H9 (cell line): ENCODE measurements at regions not wholly inside any gene's neighbourhood (a gene's known extent, or its start where the extent isn't known, plus 50 kb on each side); places are given as distances from the start of the nearest gene placed in this dataset.

Source experiments
- DNase-seq: peaks from one replicate; pipeline ENCODE4 v3.0.0-alpha.2; 2017
- H2AFZ ChIP-seq: one replicate; pipeline ENCODE4 v1.6.1; 2013; ENCODE audit warnings: mild to moderate bottlenecking, low read length, control low read depth, moderate library complexity
- H2AK5ac ChIP-seq: 2 replicates; pipeline ENCODE4 v1.6.1; 2013; ENCODE audit warnings: low read length, control low read depth, mixed read lengths; ENCODE audit not compliant: insufficient read length
- H2BK120ac ChIP-seq: one replicate; pipeline ENCODE4 v1.6.1; 2013; ENCODE audit warnings: low read depth, mild to moderate bottlenecking, low read length, control low read depth, inconsistent platforms; ENCODE audit not compliant: poor library complexity, severe bottlenecking
- H2BK12ac ChIP-seq: 2 replicates; pipeline ENCODE4 v1.6.1; 2013; ENCODE audit warnings: low read length, control low read depth, mixed read lengths, low read depth; ENCODE audit not compliant: insufficient read length
- H2BK15ac ChIP-seq: 2 replicates; pipeline ENCODE4 v1.6.1; 2013; ENCODE audit warnings: low read depth, low read length, control low read depth
- H2BK20ac ChIP-seq: one replicate; pipeline ENCODE4 v1.6.1; 2013; ENCODE audit warnings: low read depth, mild to moderate bottlenecking, low read length, control low read depth, inconsistent platforms; ENCODE audit not compliant: poor library complexity, severe bottlenecking
- H2BK5ac ChIP-seq: 2 replicates; pipeline ENCODE4 v1.6.1; 2013; ENCODE audit warnings: low read length, control low read depth, mixed read lengths; ENCODE audit not compliant: insufficient read length
- H3K14ac ChIP-seq: 2 replicates; pipeline ENCODE4 v1.6.1; 2013; ENCODE audit warnings: low read length, control low read depth; ENCODE audit not compliant: insufficient read depth
- H3K18ac ChIP-seq: 2 replicates; pipeline ENCODE4 v1.6.1; 2013; ENCODE audit warnings: low read depth, mild to moderate bottlenecking, mixed read lengths, low read length, control low read depth; ENCODE audit not compliant: insufficient read length
- H3K23ac ChIP-seq: 2 replicates; pipeline ENCODE4 v1.6.1; 2013; ENCODE audit warnings: low read length, control low read depth, mixed read lengths, low read depth; ENCODE audit not compliant: insufficient read length
- H3K23me2 ChIP-seq: 2 replicates; pipeline ENCODE4 v1.6.1; 2013; ENCODE audit warnings: low read depth, mild to moderate bottlenecking, mixed read lengths, low read length, control low read depth; ENCODE audit not compliant: insufficient read length, poor library complexity, severe bottlenecking
- H3K27ac ChIP-seq: 2 replicates; pipeline ENCODE4 v1.5.1; 2013; ENCODE audit warnings: low read length, control low read depth, mixed read lengths, low read depth; ENCODE audit not compliant: insufficient read length
- H3K27me3 ChIP-seq: 2 replicates; pipeline ENCODE4 v1.6.1; 2013; ENCODE audit warnings: low read length, control low read depth, inconsistent platforms; ENCODE audit not compliant: insufficient read depth
- H3K4ac ChIP-seq: 2 replicates; pipeline ENCODE4 v1.6.1; 2013; ENCODE audit warnings: low read depth, mild to moderate bottlenecking, control low read depth, inconsistent platforms, low read length, moderate library complexity
- H3K4me1 ChIP-seq: 2 replicates; pipeline ENCODE4 v1.6.1; 2013; ENCODE audit warnings: low read length, control low read depth, inconsistent platforms; ENCODE audit not compliant: insufficient read depth
- H3K4me2 ChIP-seq: 2 replicates; pipeline ENCODE4 v1.6.1; 2013; ENCODE audit warnings: low read length, control low read depth, mixed read lengths; ENCODE audit not compliant: insufficient read length, insufficient read depth
- H3K56ac ChIP-seq: 2 replicates; pipeline ENCODE4 v1.6.1; 2013; ENCODE audit warnings: low read depth, mild to moderate bottlenecking, mixed read lengths, low read length, control low read depth; ENCODE audit not compliant: insufficient read length
- H3K79me1 ChIP-seq: 2 replicates; pipeline ENCODE4 v1.6.1; 2013; ENCODE audit warnings: low read depth, mild to moderate bottlenecking, moderate library complexity, low read length, control low read depth, inconsistent platforms; ENCODE audit not compliant: insufficient read depth, poor library complexity, severe bottlenecking
- H3K79me2 ChIP-seq: 2 replicates; pipeline ENCODE4 v1.6.1; 2013; ENCODE audit warnings: low read length, control low read depth, inconsistent platforms; ENCODE audit not compliant: insufficient read depth
- H3K9ac ChIP-seq: 2 replicates; pipeline ENCODE4 v1.6.1; 2013; ENCODE audit warnings: low read length, control low read depth, mixed read lengths; ENCODE audit not compliant: insufficient read length; ENCODE audit errors: extremely low read depth
- H3K9me3 ChIP-seq: one replicate; pipeline ENCODE4 v1.6.1; 2013; ENCODE audit warnings: low read depth, low read length, inconsistent platforms; ENCODE audit not compliant: control insufficient read depth
- H3T11ph ChIP-seq: one replicate; pipeline ENCODE4 v1.6.1; 2013; ENCODE audit warnings: mild to moderate bottlenecking, low read length, control low read depth, inconsistent platforms
- H4K20me1 ChIP-seq: one replicate; pipeline ENCODE4 v1.6.1; 2013; ENCODE audit not compliant: control insufficient read depth, insufficient read length, insufficient read depth
- H4K5ac ChIP-seq: 2 replicates; pipeline ENCODE4 v1.6.1; 2013; ENCODE audit warnings: low read depth, mild to moderate bottlenecking, mixed read lengths, low read length, control low read depth; ENCODE audit not compliant: insufficient read length
- H4K8ac ChIP-seq: replicated peaks from 2 replicates; pipeline ENCODE4 v1.6.1; 2013; ENCODE audit warnings: low read length, control low read depth, mixed read lengths, low read depth; ENCODE audit not compliant: insufficient read length
- H4K91ac ChIP-seq: 2 replicates; pipeline ENCODE4 v1.6.1; 2013; ENCODE audit warnings: low read depth, mild to moderate bottlenecking, moderate library complexity, mixed read lengths, low read length, control low read depth; ENCODE audit not compliant: insufficient read length
- H3K27ac Mint-ChIP-seq, 3 experiments: 2 replicates in 2 of 3; 3 replicates in 1 of 3; pipeline ENCODE4 v1.8.0; 2020 to 2021; ENCODE audit warnings: mixed read lengths in 3 of 3, mild to moderate bottlenecking in 1 of 3, moderate library complexity in 1 of 3
- H3K27me3 Mint-ChIP-seq: 2 replicates; pipeline ENCODE4 v1.8.0; 2021; ENCODE audit warnings: low read depth, mild to moderate bottlenecking, moderate library complexity, mixed read lengths
- H3K36me3 Mint-ChIP-seq, 3 experiments: 2 replicates in 2 of 3; 3 replicates in 1 of 3; pipeline ENCODE4 v1.8.0; 2020 to 2021; ENCODE audit warnings: low read depth in 3 of 3, mixed read lengths in 3 of 3; ENCODE audit not compliant: insufficient read depth in 1 of 3
- H3K4me1 Mint-ChIP-seq, 2 experiments: 2 replicates each; pipeline ENCODE4 v1.8.0; 2020; ENCODE audit warnings: mixed read lengths in 2 of 2
- H3K4me3 Mint-ChIP-seq, 2 experiments: 2 replicates in 1 of 2; 3 replicates in 1 of 2; pipeline ENCODE4 v1.8.0; 2020 to 2021; ENCODE audit warnings: mild to moderate bottlenecking in 2 of 2, mixed read lengths in 2 of 2, moderate library complexity in 1 of 2
- H3K9me3 Mint-ChIP-seq, 2 experiments: 2 replicates in 1 of 2; 3 replicates in 1 of 2; pipeline ENCODE4 v1.8.0; 2020; ENCODE audit warnings: mild to moderate bottlenecking in 2 of 2, mixed read lengths in 2 of 2, moderate library complexity in 1 of 2
- WGBS: extraction: QIAGEN DNeasy Blood & Tissue Kit; methylation state at CpG from one replicate; pipeline ENCODE4 v1.1.7; 2013; ENCODE audit warnings: missing lambda C conversion rate, low lambda C conversion rate, mixed read lengths; ENCODE audit not compliant: insufficient read length; ENCODE audit errors: extremely low coverage; 5-methylcytosine and 5-hydroxymethylcytosine counted together
- TF ChIP-seq, protein P1 (sequence below): fragments of 200-600 bp; sonication (generic); conservative IDR thresholded peaks from 3 replicates; pipeline ENCODE4 v1.8.0; 2021; ENCODE audit warnings: antibody characterized with exemption, mild to moderate bottlenecking

DNA sequence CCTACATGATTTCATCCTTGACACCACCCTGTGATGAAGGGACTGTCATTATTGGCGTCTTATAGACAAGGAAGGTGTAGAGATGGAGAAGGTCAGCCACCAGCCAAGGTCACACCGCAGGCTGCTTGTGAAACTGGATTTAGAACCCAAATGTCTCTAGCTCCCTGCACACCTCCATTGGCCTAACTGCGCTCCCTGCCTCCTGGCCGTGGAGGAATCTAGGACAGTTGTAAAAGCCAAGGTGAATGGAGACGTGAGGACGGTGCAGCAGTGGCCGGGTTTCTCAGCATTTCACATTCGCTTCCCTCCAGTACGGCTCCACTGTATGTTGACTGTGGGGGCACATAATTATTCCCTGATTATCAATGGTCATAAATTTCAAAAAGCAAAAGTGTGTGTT is 119.9 kb downstream of the NSG2 start:
- Histone ChIP-seq H3K4me2 (no peak overlapping the region), H3K79me1 (no peaks in the 10 kb centered on the region), H3K14ac (no peak overlapping the region), H4K91ac (no peak overlapping the region), H3K23ac (no peak overlapping the region), H3T11ph (no peak overlapping the region), H2BK5ac (no peak overlapping the region), H3K56ac (no peak overlapping the region), H3K27me3 (no peaks in the 10 kb centered on the region), H4K20me1 (no peaks in the 10 kb centered on the region), H2BK15ac (no peak overlapping the region), H3K4ac (no peak overlapping the region), H3K4me1 (no peaks in the 10 kb centered on the region), H2BK120ac (no peak overlapping the region), H4K8ac (no peak overlapping the region), H3K9ac (no peak overlapping the region), H2BK20ac (no peak overlapping the region), H2BK12ac (no peak overlapping the region), H2AK5ac (no peak overlapping the region), H3K27ac (no peak overlapping the region), H4K5ac (no peak overlapping the region), H3K9me3 (no peaks in the 10 kb centered on the region), H3K79me2 (no peaks in the 10 kb centered on the region), H3K23me2 (no peaks in the 10 kb centered on the region), H2AFZ (no peak overlapping the region), H3K18ac (no peak overlapping the region)
- Mint-ChIP-seq H3K4me1 (peaks cover 7 to 16% of the 10 kb centered on the region in 2 experiments; a peak in 3 of 4 replicates), H3K4me3 (no peak overlapping the region), H3K27me3 (peaks cover 40% of the 10 kb centered on the region), H3K36me3 (no peaks in the 10 kb centered on the region; a peak in 1 of 7 replicates), H3K27ac (no peak overlapping the region), H3K9me3 (peaks cover 2 to 8% of the 10 kb centered on the region in 2 experiments; a peak in 3 of 5 replicates)
- no CpG with 5 or more reads among the region's 9 CpGs for WGBS
- TF ChIP-seq, protein P1, sequence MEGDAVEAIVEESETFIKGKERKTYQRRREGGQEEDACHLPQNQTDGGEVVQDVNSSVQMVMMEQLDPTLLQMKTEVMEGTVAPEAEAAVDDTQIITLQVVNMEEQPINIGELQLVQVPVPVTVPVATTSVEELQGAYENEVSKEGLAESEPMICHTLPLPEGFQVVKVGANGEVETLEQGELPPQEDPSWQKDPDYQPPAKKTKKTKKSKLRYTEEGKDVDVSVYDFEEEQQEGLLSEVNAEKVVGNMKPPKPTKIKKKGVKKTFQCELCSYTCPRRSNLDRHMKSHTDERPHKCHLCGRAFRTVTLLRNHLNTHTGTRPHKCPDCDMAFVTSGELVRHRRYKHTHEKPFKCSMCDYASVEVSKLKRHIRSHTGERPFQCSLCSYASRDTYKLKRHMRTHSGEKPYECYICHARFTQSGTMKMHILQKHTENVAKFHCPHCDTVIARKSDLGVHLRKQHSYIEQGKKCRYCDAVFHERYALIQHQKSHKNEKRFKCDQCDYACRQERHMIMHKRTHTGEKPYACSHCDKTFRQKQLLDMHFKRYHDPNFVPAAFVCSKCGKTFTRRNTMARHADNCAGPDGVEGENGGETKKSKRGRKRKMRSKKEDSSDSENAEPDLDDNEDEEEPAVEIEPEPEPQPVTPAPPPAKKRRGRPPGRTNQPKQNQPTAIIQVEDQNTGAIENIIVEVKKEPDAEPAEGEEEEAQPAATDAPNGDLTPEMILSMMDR, result no peak
- no peak for DNase-seq
